ENCODE measurements at regions not wholly inside any gene's neighbourhood (a gene's known extent, or its start where the extent isn't known, plus 50 kb on each side); places are given as distances from the start of the nearest gene placed in this dataset.
"Not testable (repeated sequence)": the region's sequence is repeated elsewhere in the genome, so short reads cannot be mapped to it uniquely, and the experiment has no call there.

GRCh38 chr6:97919046-97919445 lies 636.0 kb upstream of the MMS22L start:
- no peak for DNase-seq

- no peak for DNase-seq
Measured at GRCh38 chr6:97919631-97920030, 636.6 kb upstream of the MMS22L start.

GRCh38 chr6:97923249-97923648 lies 640.2 kb upstream of the MMS22L start:
- DNase-seq = no peak

- DNase-seq = no peak
Measured at GRCh38 chr6:97925504-97925903, 642.5 kb upstream of the MMS22L start.

- DNase-seq = no peak
Measured at GRCh38 chr6:97939440-97940168, 656.6 kb upstream of the MMS22L start.

GRCh38 chr6:97947841-97948240 lies 664.8 kb upstream of the MMS22L start:
- DNase-seq = no peak

GRCh38 chr6:97958134-97958533 lies 675.1 kb upstream of the MMS22L start:
- no peak for DNase-seq

- no peak for DNase-seq
Measured at GRCh38 chr6:97963193-97963592, 680.2 kb upstream of the MMS22L start.

- DNase-seq = no peak
Measured at GRCh38 chr6:97969065-97969464, 686.0 kb upstream of the MMS22L start.

GRCh38 chr6:97977084-97977483 lies 694.1 kb upstream of the MMS22L start:
- no peak for DNase-seq

GRCh38 chr6:97978855-97979271 lies 695.8 kb upstream of the MMS22L start:
- no peak for DNase-seq

- DNase-seq = not testable (repeated sequence)
Measured at GRCh38 chr6:97979285-97979684, 696.3 kb upstream of the MMS22L start.

- no peak for DNase-seq
Measured at GRCh38 chr6:97989451-97989850, 706.4 kb upstream of the MMS22L start.

- DNase-seq = no peak
Measured at GRCh38 chr6:97995158-97995557, 712.1 kb upstream of the MMS22L start.

- no peak for DNase-seq
Measured at GRCh38 chr6:98002678-98003077, 719.7 kb upstream of the MMS22L start.

- DNase-seq = no peak
Measured at GRCh38 chr6:98014442-98015201, 731.6 kb upstream of the MMS22L start.

- DNase-seq = no peak
Measured at GRCh38 chr6:98016565-98016964, 733.5 kb upstream of the MMS22L start.

GRCh38 chr6:98020222-98020621 lies 737.2 kb upstream of the MMS22L start:
- DNase-seq = no peak

- DNase-seq = no peak
Measured at GRCh38 chr6:98024359-98024758, 741.3 kb upstream of the MMS22L start.

GRCh38 chr6:98027898-98028297 lies 744.9 kb upstream of the MMS22L start:
- no peak for DNase-seq

GRCh38 chr6:98033617-98034016 lies 750.6 kb upstream of the MMS22L start:
- DNase-seq = no peak

- DNase-seq = no peak
Measured at GRCh38 chr6:98036344-98036923, 753.4 kb upstream of the MMS22L start.

GRCh38 chr6:98037571-98037970 lies 754.6 kb upstream of the MMS22L start:
- no peak for DNase-seq

GRCh38 chr6:98039443-98039842 lies 756.4 kb upstream of the MMS22L start:
- DNase-seq = no peak
